Activated CD4-positive, alpha-beta T cell treated with anti-CD3 and anti-CD28 coated beads, Interleukin-10, Interleukin-2, amounts not matched to agents 100 ng/mL and 50 ng/mL, durations not matched to agents 16 hours and 8 hours (primary cell): ENCODE measurements at regions not wholly inside any gene's neighbourhood (a gene's known extent, or its start where the extent isn't known, plus 50 kb on each side); places are given as distances from the start of the nearest gene placed in this dataset.

Experiments
- DNase-seq: peaks from one replicate; pipeline ENCODE4 v3.0.0-alpha.2; 2020

GRCh38 chr12:24500831-24501230, 448.1 kb downstream of the BCAT1 start:
- DNase-seq, result no peak

GRCh38 chr12:24500421-24500820, 448.5 kb downstream of the BCAT1 start:
- DNase-seq, result no peak

- DNase-seq, result no peak
Observed at GRCh38 chr12:24499151-24500146, 449.5 kb downstream of the BCAT1 start.

GRCh38 chr12:24496755-24497154, 452.1 kb downstream of the BCAT1 start:
- DNase-seq, result no peak

- DNase-seq, result no peak
Observed at GRCh38 chr12:24494401-24494800, 454.5 kb downstream of the BCAT1 start.

GRCh38 chr12:24491968-24492367, 456.9 kb downstream of the BCAT1 start:
- no peak for DNase-seq

GRCh38 chr12:24489939-24490338, 459.0 kb downstream of the BCAT1 start:
- DNase-seq, result no peak

GRCh38 chr12:24488906-24489619, 459.8 kb downstream of the BCAT1 start:
- DNase-seq, result no peak

- DNase-seq, result no peak
Observed at GRCh38 chr12:24488091-24488596, 460.8 kb downstream of the BCAT1 start.

- DNase-seq, result no peak
Observed at GRCh38 chr12:24487606-24488005, 461.3 kb downstream of the BCAT1 start.

GRCh38 chr12:24483732-24484131, 465.2 kb downstream of the BCAT1 start:
- no peak for DNase-seq

GRCh38 chr12:24482882-24483604, 465.9 kb downstream of the BCAT1 start:
- peak; percentile 10 for DNase-seq

- no peak for DNase-seq
Observed at GRCh38 chr12:24482044-24482443, 466.9 kb downstream of the BCAT1 start.

GRCh38 chr12:24480766-24481449, 468.0 kb downstream of the BCAT1 start:
- DNase-seq, result no peak

- DNase-seq, result no peak
Observed at GRCh38 chr12:24479131-24479530, 469.8 kb downstream of the BCAT1 start.

- DNase-seq, result no peak
Observed at GRCh38 chr12:24478254-24478653, 470.6 kb downstream of the BCAT1 start.

- DNase-seq, result no peak
Observed at GRCh38 chr12:24476310-24476709, 472.6 kb downstream of the BCAT1 start.

GRCh38 chr12:24475337-24475736, 473.6 kb downstream of the BCAT1 start:
- DNase-seq, result no peak

GRCh38 chr12:24473097-24473496, 475.8 kb downstream of the BCAT1 start:
- no peak for DNase-seq

GRCh38 chr12:24470050-24470449, 478.9 kb downstream of the BCAT1 start:
- DNase-seq, result no peak

GRCh38 chr12:24469089-24469488, 479.8 kb downstream of the BCAT1 start:
- no peak for DNase-seq

- no peak for DNase-seq
Observed at GRCh38 chr12:24467226-24467625, 481.7 kb downstream of the BCAT1 start.
